Epithelial cell of proximal tubule (primary cell): ENCODE measurements at regions not wholly inside any gene's neighbourhood (a gene's known extent, or its start where the extent isn't known, plus 50 kb on each side); places are given as distances from the start of the nearest gene placed in this dataset.
"Not testable (repeated sequence)": the region's sequence is repeated elsewhere in the genome, so short reads cannot be mapped to it uniquely, and the experiment has no call there.

Source experiments
- DNase-seq: peaks from one replicate; pipeline ENCODE4 v3.0.0-alpha.2; 2011; ENCODE audit warnings: low read depth
- H3K4me3 ChIP-seq: 2 replicates; pipeline ENCODE4 v1.5.1; 2011; ENCODE audit warnings: low read depth, mild to moderate bottlenecking, low read length
- TF ChIP-seq, protein P1 (sequence below): conservative IDR thresholded peaks from 2 replicates; pipeline ENCODE4 v1.5.1; 2012; ENCODE audit warnings: low read depth, mild to moderate bottlenecking, low read length

DNA sequence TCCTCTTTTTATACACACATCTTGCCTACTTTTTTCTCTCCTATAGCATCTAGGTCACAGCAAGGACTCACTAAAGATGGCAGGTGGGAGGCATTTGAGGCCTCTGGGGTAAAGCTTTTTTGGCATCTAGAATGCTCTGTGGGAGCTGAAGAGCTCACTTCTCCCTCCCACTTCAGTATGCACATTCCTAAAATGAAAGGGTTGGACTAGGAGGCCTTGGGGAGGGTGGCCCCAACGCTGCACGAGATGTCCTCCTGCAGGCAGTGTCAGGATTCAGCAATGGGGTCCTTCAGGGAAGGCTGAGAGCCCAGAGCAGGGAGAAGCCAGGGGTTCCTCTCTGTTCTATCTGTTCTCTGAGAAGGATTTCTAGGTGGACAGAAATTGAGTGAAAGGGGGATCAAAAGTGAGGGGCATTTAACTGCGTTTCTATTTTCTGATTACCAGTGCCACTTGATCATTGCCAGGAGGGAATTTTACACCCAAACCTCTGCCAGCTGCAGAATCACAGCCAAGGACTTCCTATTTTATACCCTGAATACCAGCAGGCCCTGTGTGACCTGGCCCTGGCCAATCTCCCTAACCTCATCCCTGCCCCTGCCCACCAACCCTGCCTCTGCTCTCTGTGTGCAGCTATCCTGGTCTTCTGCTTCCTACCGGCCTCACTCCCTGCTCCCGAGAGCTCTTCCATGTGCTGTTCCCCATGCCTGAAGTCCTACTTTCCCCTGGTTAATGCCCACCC, 186.2 kb downstream of the CYP26B1 start:
- TF ChIP-seq, protein P1, sequence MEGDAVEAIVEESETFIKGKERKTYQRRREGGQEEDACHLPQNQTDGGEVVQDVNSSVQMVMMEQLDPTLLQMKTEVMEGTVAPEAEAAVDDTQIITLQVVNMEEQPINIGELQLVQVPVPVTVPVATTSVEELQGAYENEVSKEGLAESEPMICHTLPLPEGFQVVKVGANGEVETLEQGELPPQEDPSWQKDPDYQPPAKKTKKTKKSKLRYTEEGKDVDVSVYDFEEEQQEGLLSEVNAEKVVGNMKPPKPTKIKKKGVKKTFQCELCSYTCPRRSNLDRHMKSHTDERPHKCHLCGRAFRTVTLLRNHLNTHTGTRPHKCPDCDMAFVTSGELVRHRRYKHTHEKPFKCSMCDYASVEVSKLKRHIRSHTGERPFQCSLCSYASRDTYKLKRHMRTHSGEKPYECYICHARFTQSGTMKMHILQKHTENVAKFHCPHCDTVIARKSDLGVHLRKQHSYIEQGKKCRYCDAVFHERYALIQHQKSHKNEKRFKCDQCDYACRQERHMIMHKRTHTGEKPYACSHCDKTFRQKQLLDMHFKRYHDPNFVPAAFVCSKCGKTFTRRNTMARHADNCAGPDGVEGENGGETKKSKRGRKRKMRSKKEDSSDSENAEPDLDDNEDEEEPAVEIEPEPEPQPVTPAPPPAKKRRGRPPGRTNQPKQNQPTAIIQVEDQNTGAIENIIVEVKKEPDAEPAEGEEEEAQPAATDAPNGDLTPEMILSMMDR, result no peak
- H3K4me3 ChIP-seq, result no peak overlapping the region
- DNase-seq, result no peak

DNA sequence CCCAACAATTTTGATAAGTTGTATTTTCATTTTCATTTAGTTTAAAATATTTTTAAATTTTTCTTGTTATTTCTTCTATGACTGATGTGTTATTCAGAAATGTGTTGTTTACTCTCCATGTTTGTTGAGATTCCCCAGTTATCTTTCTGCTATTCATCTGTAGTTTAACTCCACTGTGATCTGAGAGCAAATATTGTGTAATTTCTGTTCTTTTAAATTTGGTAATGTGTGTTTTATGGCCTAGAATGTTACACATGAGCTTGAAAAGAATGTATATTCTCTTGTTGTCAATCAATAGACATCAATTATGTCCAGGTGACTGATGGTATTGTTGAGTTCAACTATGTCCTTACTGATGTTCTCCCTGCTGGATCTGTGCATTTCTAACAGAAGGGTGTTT, 188.2 kb downstream of the CYP26B1 start:
- no peak for DNase-seq
- H3K4me3 ChIP-seq, result no peak overlapping the region
- TF ChIP-seq, protein P1, result no peak

DNA sequence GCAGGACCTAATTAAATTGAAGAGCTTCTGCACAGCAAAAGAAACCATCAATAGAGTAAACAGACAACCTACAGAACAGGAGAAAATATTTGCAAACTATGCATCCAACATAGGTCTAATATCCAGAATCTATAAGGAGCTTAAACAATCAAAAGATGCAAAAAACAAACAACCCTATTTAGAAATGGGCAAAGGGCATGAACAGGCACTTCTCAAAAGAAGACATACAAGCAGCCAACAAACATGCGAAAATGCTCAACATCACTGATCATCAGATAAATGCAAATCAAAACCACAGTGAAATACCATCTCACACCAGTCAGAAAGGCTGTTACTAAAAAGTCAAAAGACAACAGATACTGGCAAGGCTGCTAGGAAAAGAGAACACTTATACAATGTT, 189.2 kb downstream of the CYP26B1 start:
- H3K4me3 ChIP-seq, DNase-seq: not testable (repeated sequence)

DNA sequence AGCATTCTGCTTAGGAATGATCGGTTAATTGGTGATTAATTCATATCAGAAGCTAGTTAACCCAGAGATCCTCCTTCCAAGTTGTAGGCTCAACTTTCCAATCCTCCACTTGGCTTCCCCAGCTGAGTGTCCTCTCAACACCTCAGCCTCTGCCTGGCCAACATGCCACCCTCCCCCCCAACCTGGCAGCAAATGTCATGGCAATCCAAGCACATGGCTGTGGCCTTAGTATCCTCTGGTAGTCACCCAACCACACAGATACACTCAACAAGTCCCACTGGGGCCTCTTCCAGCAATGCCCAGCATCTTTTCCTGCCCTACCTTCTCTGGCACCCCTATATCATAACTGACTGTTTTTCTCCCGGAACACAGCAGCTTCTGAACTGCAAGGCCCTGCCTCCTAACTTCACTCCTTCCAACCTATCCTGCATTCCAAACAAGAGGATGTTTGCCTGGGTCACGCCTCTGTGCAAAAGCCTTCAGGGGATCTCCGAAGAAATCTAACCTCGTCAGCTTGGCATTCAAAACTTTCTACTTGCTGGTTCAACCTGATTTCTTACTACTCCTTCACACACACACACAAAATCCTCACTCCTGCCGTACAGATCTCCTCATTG, 195.0 kb downstream of the CYP26B1 start:
- TF ChIP-seq, protein P1, result no peak
- no peak overlapping the region for H3K4me3 ChIP-seq
- DNase-seq, result no peak

DNA sequence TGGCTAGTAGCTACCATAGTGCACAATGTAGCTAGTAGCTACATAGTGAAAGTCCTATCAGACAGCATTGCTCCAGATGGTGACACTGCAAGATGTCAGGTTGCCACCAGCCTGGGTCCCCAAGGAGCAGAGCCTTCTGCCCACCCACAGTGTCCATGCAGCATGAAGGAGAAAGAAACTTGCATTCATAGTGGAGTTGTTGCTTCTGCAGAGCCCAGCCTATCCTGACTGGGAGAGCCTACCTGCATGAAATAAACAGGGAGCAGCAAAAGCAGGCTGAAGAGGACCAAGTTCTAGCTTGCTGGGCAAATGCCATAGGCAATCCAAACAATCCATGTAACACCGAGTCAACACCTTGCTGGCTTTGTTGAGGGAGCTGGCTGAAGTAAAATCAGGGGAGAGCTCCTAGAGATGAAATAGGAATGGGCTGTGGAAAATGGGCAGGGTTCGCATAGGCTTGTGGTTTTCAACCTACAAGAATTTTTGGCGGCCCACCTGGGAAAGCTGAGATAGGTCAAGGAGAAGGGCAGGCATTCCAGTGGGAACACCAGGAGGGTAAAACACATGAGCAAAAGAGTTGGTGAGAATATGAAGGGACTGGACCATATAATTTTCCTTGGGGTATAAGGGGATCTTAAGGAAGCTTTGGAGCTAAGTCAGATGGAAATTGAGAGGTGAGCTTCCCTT, 195.8 kb downstream of the CYP26B1 start:
- DNase-seq, result no peak
- TF ChIP-seq, protein P1, result no peak
- H3K4me3 ChIP-seq, result no peak overlapping the region

DNA sequence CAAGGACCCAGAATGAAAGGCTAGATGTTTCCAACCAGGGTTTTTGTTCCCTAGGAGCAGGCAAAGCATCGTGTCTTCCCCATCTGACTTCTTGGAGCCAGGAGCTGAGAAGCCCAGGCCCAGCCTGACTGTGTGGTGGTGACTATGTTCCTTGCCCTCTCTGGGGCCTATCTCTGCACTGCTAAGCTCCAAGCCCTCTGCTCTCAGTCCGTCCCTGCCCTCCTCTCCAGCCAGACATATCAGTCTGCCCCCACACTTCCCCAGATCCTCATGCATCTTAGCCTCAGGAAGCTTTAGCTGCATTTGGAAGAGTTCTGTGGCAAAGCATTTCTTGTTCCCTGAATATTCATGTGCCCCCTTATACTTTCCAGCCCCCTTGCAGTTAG, 196.6 kb downstream of the CYP26B1 start:
- no peak for DNase-seq
- TF ChIP-seq, protein P1, result no peak
- H3K4me3 ChIP-seq, result no peak overlapping the region

DNA sequence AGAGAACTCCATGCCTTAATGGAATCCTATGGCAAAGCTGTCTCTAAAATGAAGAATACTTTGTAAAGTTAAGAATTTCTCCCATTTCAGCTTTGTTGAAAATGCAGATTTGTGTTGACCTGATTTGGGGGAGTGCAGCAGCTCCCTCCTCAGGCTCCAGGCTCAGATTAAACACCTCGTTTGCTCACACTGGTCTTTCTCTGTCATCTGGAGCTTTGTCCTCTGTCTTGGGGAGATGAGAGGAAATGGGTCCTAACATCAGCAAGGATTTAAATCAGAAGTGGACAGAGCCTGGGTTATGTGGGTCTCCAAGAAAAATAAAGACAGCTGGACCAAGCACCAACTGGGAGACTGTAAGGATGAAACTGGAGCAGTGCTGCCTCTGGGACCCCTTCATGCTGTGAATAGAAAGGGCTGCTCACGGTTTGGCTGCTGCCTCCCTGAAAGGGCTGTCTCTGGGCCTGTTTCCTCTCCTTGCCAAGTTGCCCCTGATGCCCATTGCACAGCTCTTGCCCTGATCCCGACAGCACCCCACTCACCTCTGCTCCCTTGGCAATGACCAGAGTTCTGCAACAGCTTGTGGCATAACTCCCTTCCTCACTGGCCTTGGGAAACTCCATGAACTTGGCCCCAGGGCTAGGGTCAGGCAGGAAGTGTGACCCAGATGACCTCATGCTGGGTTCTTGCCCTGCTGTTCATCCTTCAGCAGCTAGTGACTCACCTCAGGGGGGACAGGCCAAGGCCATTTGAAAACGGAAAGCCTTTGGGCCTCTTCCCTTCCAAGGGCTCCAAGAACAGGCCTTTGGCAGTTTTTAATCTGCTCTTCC, 197.2 kb downstream of the CYP26B1 start:
- TF ChIP-seq, protein P1, result no peak
- DNase-seq, result no peak
- no peak overlapping the region for H3K4me3 ChIP-seq
